ENCODE measurements at regions not wholly inside any gene's neighbourhood (a gene's known extent, or its start where the extent isn't known, plus 50 kb on each side); places are given as distances from the start of the nearest gene placed in this dataset.

DNA sequence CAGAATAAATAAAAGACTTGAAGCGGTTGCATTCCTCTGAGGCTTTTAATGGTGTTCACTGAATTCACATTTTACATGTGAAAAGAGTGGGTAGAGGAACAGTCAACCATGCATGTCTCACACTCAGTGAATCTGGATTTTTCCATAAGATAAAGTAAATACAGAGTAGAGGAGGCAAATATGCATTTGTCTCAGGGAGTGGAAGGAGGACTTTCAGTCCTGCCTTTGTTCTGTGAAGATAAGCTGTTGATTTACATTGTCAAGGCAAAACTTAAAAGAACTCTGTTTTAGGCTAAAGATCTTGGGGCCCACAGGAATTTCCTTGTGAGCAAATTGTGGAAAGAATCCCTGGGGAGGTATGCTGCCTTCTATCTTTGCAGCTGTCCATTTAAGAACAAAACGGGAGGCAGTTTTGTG, 825.3 kb upstream of the MBL2 start:
- no peak for TF ChIP-seq SMC3 (conservative IDR thresholded peaks at IDR 0.05; ENCODE audit: poor library complexity)
- no peak for TF ChIP-seq EZH2 (IDR thresholded peaks at IDR 0.05; ENCODE audit: borderline replicate concordance, insufficient read depth, low read length, poor library complexity, severe bottlenecking)
- TF ChIP-seq POLR2AphosphoS5 (IDR thresholded peaks at IDR 0.05), result no peak
